Caco-2 (cell line): ENCODE measurements at regions not wholly inside any gene's neighbourhood (a gene's known extent, or its start where the extent isn't known, plus 50 kb on each side); places are given as distances from the start of the nearest gene placed in this dataset.

Experiments used
- BruUV-seq: library from RNA; stranded (reverse); fragments of 400-500 nt; replicated peaks from 2 replicates; lab custom pipeline; 2021; lab: Mats Ljungman, UMichigan
- CTCF ChIA-PET: fragments of 300-600 bp; sonication (Branson Sonifier 250); formaldehyde crosslinking; loops from one replicate; lab custom pipeline; 2022; ENCODE audit warnings: antibody characterized with exemption; lab: Charles Lee
- POLR2A ChIA-PET: fragments of 300-600 bp; sonication (Branson Sonifier 250); formaldehyde crosslinking; loops from one replicate; lab custom pipeline; 2022; ENCODE audit warnings: antibody characterized with exemption; lab: Charles Lee
- DNase-seq, 2 experiments: peaks; one replicate each; pipeline versions ENCODE4 v3.0.0 to v3.0.0-alpha.2; 2020 to 2022
- H3K27me3 ChIP-seq: replicated peaks from 2 replicates; pipeline ENCODE4 v1.6.0; 2011; ENCODE audit warnings: low read length; ENCODE audit not compliant: control insufficient read depth, insufficient read depth
- H3K36me3 ChIP-seq: 2 replicates; pipeline ENCODE4 v1.5.1; 2011; ENCODE audit warnings: low read length; ENCODE audit not compliant: control insufficient read depth, insufficient read depth
- H3K4me1 ChIP-seq: fragments of 250-450 bp; sonication (Bioruptor Pico); 2 replicates; pipeline ENCODE4 v1.5.1; 2020; ENCODE audit warnings: mild to moderate bottlenecking
- H3K4me3 ChIP-seq: 2 replicates; pipeline ENCODE4 v1.5.1; 2011; ENCODE audit warnings: low read depth, mild to moderate bottlenecking, control low read depth, low read length
- H3K9me3 ChIP-seq: fragments of 250-450 bp; sonication (Bioruptor Pico); 2 replicates; pipeline ENCODE4 v1.5.1; 2020; ENCODE audit warnings: mild to moderate bottlenecking, moderate library complexity
- H3K27ac Mint-ChIP-seq: one replicate; pipeline ENCODE4 v1.8.0; 2022; ENCODE audit warnings: mixed read lengths; ENCODE audit not compliant: unreplicated experiment
- H3K27me3 Mint-ChIP-seq: one replicate; pipeline ENCODE4 v1.8.0; 2022; ENCODE audit warnings: mixed read lengths; ENCODE audit not compliant: insufficient read depth, unreplicated experiment
- H3K36me3 Mint-ChIP-seq: one replicate; pipeline ENCODE4 v1.8.0; 2022; ENCODE audit warnings: mild to moderate bottlenecking, mixed read lengths; ENCODE audit not compliant: insufficient read depth, unreplicated experiment
- H3K4me1 Mint-ChIP-seq: one replicate; pipeline ENCODE4 v1.8.0; 2022; ENCODE audit warnings: low read depth, mixed read lengths; ENCODE audit not compliant: unreplicated experiment
- H3K4me3 Mint-ChIP-seq: one replicate; pipeline ENCODE4 v1.8.0; 2022; ENCODE audit warnings: mild to moderate bottlenecking, moderate library complexity, mixed read lengths; ENCODE audit not compliant: unreplicated experiment
- H3K9me3 Mint-ChIP-seq: one replicate; pipeline ENCODE4 v1.8.0; 2022; ENCODE audit warnings: mixed read lengths; ENCODE audit not compliant: unreplicated experiment
- intact Hi-C: fragments of 100-400 bp; cut with micrococcal nuclease; formaldehyde crosslinking; loops from one replicate; pipeline ENCODE4 v1.10.0; 2022; ENCODE audit not compliant: unreplicated experiment
- TF ChIP-seq, protein P1 (sequence below), 2 experiments: fragments of 200-600 bp in 1 of 2; IDR thresholded peaks; 1 replicate in 1 of 2; 2 replicates in 1 of 2; pipeline versions ENCODE4 v1.5.1 to v1.8.0; 2011 to 2022; ENCODE audit warnings: antibody characterized with exemption in 1 of 2, control low read depth in 1 of 2, inconsistent platforms in 1 of 2, low read depth in 1 of 2, low read length in 1 of 2, mild to moderate bottlenecking in 1 of 2, moderate library complexity in 1 of 2; ENCODE audit not compliant: insufficient read depth in 1 of 2, severe bottlenecking in 1 of 2, unreplicated experiment in 1 of 2

DNA sequence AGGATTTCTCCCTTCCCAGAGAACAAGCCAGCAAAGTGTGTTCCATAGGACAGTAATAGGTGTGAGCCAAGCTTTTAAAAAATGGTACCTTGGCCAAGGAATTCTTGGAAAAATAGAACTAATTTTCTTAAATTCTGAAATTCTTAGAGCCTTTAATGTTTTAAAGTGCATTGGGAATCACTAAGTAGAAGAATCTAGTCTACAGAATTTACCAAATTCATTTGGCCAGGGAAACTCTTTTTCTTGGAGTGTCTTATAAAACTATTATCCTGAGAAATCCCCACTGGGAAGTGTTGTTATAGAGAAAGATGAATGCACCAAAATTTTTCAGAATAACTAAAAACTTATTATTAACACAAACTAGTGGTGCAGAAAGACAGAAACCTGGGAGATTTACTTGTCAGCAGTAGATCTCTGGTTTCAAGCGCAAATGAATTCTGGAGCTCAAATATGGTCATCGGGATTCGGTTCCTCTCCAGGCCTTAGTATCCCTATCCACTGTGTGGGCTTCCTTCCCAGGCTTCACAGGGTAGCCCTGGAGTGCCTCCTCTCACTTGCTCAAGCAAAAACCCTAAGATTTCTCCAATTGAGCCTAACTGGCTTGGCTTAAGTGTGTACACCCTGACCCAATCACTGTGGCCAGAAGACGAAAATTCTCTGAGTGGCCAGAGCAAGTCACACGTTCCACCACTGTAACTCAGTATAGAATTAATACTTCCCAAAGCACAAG lies 217.8 kb downstream of the CHD9NB start:
- Histone ChIP-seq H3K36me3 (no peaks in the 10 kb centered on the region), H3K9me3 (no peaks in the 10 kb centered on the region), H3K4me1 (no peaks in the 10 kb centered on the region), H3K27me3 (no peaks in the 10 kb centered on the region), H3K4me3 (no peak overlapping the region)
- no TSS peak for BruUV-seq
- Mint-ChIP-seq H3K4me3 (no peak overlapping the region), H3K36me3 (no peaks in the 10 kb centered on the region), H3K27me3 (peaks cover 2% of the 10 kb centered on the region), H3K27ac (no peak overlapping the region), H3K9me3 (no peaks in the 10 kb centered on the region), H3K4me1 (no peaks in the 10 kb centered on the region)
- DNase-seq, result no peak
- ChIA-PET CTCF (no interaction called here), POLR2A (no interaction called here)
- intact Hi-C loops, result no loop called here
- TF ChIP-seq, protein P1, sequence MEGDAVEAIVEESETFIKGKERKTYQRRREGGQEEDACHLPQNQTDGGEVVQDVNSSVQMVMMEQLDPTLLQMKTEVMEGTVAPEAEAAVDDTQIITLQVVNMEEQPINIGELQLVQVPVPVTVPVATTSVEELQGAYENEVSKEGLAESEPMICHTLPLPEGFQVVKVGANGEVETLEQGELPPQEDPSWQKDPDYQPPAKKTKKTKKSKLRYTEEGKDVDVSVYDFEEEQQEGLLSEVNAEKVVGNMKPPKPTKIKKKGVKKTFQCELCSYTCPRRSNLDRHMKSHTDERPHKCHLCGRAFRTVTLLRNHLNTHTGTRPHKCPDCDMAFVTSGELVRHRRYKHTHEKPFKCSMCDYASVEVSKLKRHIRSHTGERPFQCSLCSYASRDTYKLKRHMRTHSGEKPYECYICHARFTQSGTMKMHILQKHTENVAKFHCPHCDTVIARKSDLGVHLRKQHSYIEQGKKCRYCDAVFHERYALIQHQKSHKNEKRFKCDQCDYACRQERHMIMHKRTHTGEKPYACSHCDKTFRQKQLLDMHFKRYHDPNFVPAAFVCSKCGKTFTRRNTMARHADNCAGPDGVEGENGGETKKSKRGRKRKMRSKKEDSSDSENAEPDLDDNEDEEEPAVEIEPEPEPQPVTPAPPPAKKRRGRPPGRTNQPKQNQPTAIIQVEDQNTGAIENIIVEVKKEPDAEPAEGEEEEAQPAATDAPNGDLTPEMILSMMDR (IDR thresholded peaks at IDR 0.05; ENCODE audit: insufficient read depth in 1 of 2, low read depth in 1 of 2, low read length in 1 of 2, severe bottlenecking in 1 of 2, unreplicated experiment in 1 of 2), result no peak

DNA sequence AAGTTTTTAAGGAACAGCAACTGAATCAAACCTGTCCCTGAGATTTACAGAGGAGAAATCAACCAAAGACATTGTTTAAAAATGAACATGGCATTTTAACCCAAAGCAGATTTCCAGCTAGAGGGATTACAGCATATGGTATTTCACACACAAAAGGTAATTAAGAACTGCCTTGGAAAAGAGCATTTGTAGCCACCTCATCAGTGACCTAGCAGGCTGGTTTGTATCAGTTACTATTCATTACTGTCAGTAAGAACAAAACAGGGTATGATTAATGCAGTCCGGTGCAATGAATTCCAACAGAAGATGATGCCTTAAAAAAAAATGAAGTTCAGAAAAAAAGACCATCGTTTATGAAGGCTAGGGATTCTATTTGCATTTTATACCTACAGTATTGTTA lies 219.9 kb downstream of the CHD9NB start:
- Histone ChIP-seq H3K4me1 (no peaks in the 10 kb centered on the region), H3K27me3 (no peaks in the 10 kb centered on the region), H3K4me3 (no peak overlapping the region), H3K36me3 (no peaks in the 10 kb centered on the region), H3K9me3 (no peaks in the 10 kb centered on the region)
- H3K4me3 Mint-ChIP-seq, result no peak overlapping the region
- ChIA-PET POLR2A (no interaction called here), CTCF (no interaction called here)
- H3K4me1 Mint-ChIP-seq, result no peaks in the 10 kb centered on the region
- peaks cover 3% of the 10 kb centered on the region for H3K27me3 Mint-ChIP-seq
- BruUV-seq, result no TSS peak
- no peak for DNase-seq
- H3K9me3 Mint-ChIP-seq, result no peaks in the 10 kb centered on the region
- intact Hi-C loops, result no loop called here
- H3K27ac Mint-ChIP-seq, result no peak overlapping the region
- TF ChIP-seq, protein P1 (IDR thresholded peaks at IDR 0.05; ENCODE audit: insufficient read depth in 1 of 2, low read depth in 1 of 2, low read length in 1 of 2, severe bottlenecking in 1 of 2, unreplicated experiment in 1 of 2), result no peak
- no peaks in the 10 kb centered on the region for H3K36me3 Mint-ChIP-seq

DNA sequence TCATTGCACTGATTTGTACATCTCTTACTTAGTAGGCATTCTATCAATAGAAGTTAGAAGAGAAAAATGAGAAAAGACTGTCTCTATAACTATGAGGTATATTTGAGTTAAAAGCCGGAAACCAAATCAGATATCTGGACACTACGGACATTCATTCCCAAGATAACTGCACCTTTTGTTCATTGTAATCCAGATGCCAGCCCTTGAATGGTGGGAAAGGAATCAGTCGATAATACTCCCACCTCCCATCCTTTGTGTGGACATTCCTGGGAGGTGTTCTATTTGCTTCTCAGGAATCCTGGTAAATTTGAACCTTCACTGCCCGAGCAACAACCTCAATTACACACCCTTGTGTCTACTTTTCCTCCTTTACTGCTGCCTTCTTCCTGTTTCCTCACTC lies 225.2 kb downstream of the CHD9NB start:
- TF ChIP-seq, protein P1 (IDR thresholded peaks at IDR 0.05; ENCODE audit: insufficient read depth in 1 of 2, low read depth in 1 of 2, low read length in 1 of 2, severe bottlenecking in 1 of 2, unreplicated experiment in 1 of 2), result no peak
- POLR2A ChIA-PET, result no interaction called here
- BruUV-seq, result no TSS peak

More for the DNA sequence above, 225.2 kb downstream of the CHD9NB start:
- Histone ChIP-seq H3K4me3 (no peak overlapping the region), H3K9me3 (no peaks in the 10 kb centered on the region), H3K27me3 (no peaks in the 10 kb centered on the region), H3K36me3 (no peaks in the 10 kb centered on the region), H3K4me1 (no peaks in the 10 kb centered on the region)
- no peak for DNase-seq
- Mint-ChIP-seq H3K4me1 (no peaks in the 10 kb centered on the region), H3K27ac (no peak overlapping the region), H3K36me3 (no peaks in the 10 kb centered on the region), H3K9me3 (no peaks in the 10 kb centered on the region), H3K27me3 (peaks cover 3% of the 10 kb centered on the region), H3K4me3 (no peak overlapping the region)
- intact Hi-C loops, result no loop called here
- CTCF ChIA-PET, result no interaction called here
